Breast epithelium (tissue), 3 donors: ENCODE measurements at regions not wholly inside any gene's neighbourhood (a gene's known extent, or its start where the extent isn't known, plus 50 kb on each side); places are given as distances from the start of the nearest gene placed in this dataset.

Experiments
- POLR2A ChIP-seq: fragments of 450-650 bp; IDR thresholded peaks from one replicate; pipeline ENCODE4 v1.6.1; 2016; ENCODE audit warnings: antibody characterized with exemption, mild to moderate bottlenecking, moderate library complexity
- TF ChIP-seq, protein P1 (sequence below), 3 donors: fragments of 450-650 bp; IDR thresholded peaks; one replicate each; pipeline ENCODE4 v1.5.1; 2016 to 2017; ENCODE audit warnings: antibody characterized with exemption in 3 of 3, mild to moderate bottlenecking in 3 of 3, moderate library complexity in 3 of 3

GRCh38 chr3:102193255-102193654 lies 241.6 kb upstream of the ZPLD1 start:
- TF ChIP-seq POLR2A = no peak
- TF ChIP-seq, protein P1, sequence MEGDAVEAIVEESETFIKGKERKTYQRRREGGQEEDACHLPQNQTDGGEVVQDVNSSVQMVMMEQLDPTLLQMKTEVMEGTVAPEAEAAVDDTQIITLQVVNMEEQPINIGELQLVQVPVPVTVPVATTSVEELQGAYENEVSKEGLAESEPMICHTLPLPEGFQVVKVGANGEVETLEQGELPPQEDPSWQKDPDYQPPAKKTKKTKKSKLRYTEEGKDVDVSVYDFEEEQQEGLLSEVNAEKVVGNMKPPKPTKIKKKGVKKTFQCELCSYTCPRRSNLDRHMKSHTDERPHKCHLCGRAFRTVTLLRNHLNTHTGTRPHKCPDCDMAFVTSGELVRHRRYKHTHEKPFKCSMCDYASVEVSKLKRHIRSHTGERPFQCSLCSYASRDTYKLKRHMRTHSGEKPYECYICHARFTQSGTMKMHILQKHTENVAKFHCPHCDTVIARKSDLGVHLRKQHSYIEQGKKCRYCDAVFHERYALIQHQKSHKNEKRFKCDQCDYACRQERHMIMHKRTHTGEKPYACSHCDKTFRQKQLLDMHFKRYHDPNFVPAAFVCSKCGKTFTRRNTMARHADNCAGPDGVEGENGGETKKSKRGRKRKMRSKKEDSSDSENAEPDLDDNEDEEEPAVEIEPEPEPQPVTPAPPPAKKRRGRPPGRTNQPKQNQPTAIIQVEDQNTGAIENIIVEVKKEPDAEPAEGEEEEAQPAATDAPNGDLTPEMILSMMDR (IDR thresholded peaks at IDR 0.05) = no peak
